Liver (tissue), 8 donors: ENCODE measurements at regions not wholly inside any gene's neighbourhood (a gene's known extent, or its start where the extent isn't known, plus 50 kb on each side); places are given as distances from the start of the nearest gene placed in this dataset.

Experiments
- DNase-seq: peaks from one replicate; pipeline ENCODE4 v3.0.0-alpha.2; 2017; ENCODE audit warnings: low spot score
- H3K27ac ChIP-seq, 2 donors: one replicate each; pipeline ENCODE4 v1.7.0; 2013; ENCODE audit warnings: inconsistent platforms in 2 of 2, low read length in 2 of 2, control low read depth in 1 of 2, low read depth in 1 of 2, mild to moderate bottlenecking in 1 of 2
- H3K27me3 ChIP-seq, 4 donors: one replicate each; pipeline versions ENCODE4 v1.6.1 to v1.7.0; 2013; ENCODE audit warnings: low read length in 3 of 4, inconsistent platforms in 1 of 4, mild to moderate bottlenecking in 1 of 4, moderate library complexity in 1 of 4; ENCODE audit not compliant: control insufficient read depth in 4 of 4, insufficient read depth in 4 of 4
- H3K36me3 ChIP-seq, 4 donors: one replicate each; pipeline versions ENCODE4 v1.6.1 to v1.7.0; 2013; ENCODE audit warnings: low read length in 3 of 4, mild to moderate bottlenecking in 3 of 4, low read depth in 1 of 4, moderate library complexity in 1 of 4; ENCODE audit not compliant: control insufficient read depth in 4 of 4, insufficient read depth in 3 of 4
- H3K4me1 ChIP-seq, 4 donors: one replicate each; pipeline versions ENCODE4 v1.6.1 to v1.7.0; 2013; ENCODE audit warnings: low read length in 3 of 4, mild to moderate bottlenecking in 3 of 4, moderate library complexity in 1 of 4; ENCODE audit not compliant: control insufficient read depth in 4 of 4, insufficient read depth in 4 of 4
- H3K4me3 ChIP-seq, 3 donors: one replicate each; pipeline versions ENCODE4 v1.6.1 to v1.7.0; 2013; ENCODE audit warnings: low read length in 3 of 3, control low read depth in 1 of 3, low read depth in 1 of 3, mild to moderate bottlenecking in 1 of 3
- H3K9ac ChIP-seq, 2 donors: one replicate each; pipeline ENCODE4 v1.7.0; 2013; ENCODE audit warnings: low read length in 2 of 2, mild to moderate bottlenecking in 2 of 2, moderate library complexity in 2 of 2, control low read depth in 1 of 2, low read depth in 1 of 2
- H3K9me3 ChIP-seq, 4 donors: one replicate each; pipeline versions ENCODE4 v1.6.1 to v1.7.0; 2013; ENCODE audit warnings: low read length in 3 of 4; ENCODE audit not compliant: control insufficient read depth in 4 of 4
- FOXA1 ChIP-seq: IDR thresholded peaks from 2 replicates; pipeline ENCODE4 v1.6.1; 2016; ENCODE audit warnings: antibody characterized with exemption
- FOXA2 ChIP-seq: IDR thresholded peaks from 2 replicates; pipeline ENCODE4 v1.6.1; 2016; ENCODE audit warnings: antibody characterized with exemption
- GABPA ChIP-seq, 2 donors: IDR thresholded peaks in 1 of 2; conservative IDR thresholded peaks in 1 of 2; 2 replicates each; pipeline ENCODE4 v1.6.1; 2016; ENCODE audit warnings: antibody characterized with exemption in 2 of 2, mild to moderate bottlenecking in 1 of 2, moderate library complexity in 1 of 2
- HNF4A ChIP-seq, 2 donors: conservative IDR thresholded peaks; 2 replicates each; pipeline ENCODE4 v1.6.1; 2016; ENCODE audit warnings: antibody characterized with exemption in 2 of 2, mild to moderate bottlenecking in 2 of 2
- HNF4G ChIP-seq: IDR thresholded peaks from 2 replicates; pipeline ENCODE4 v1.6.1; 2016; ENCODE audit warnings: antibody characterized with exemption
- JUND ChIP-seq, 2 donors: IDR thresholded peaks; 2 replicates each; pipeline ENCODE4 v1.6.1; 2016; ENCODE audit warnings: antibody characterized with exemption in 2 of 2
- NR2F2 ChIP-seq: IDR thresholded peaks from 2 replicates; pipeline ENCODE4 v1.6.1; 2016; ENCODE audit warnings: antibody characterized with exemption
- RAD21 ChIP-seq, 2 donors: IDR thresholded peaks; 2 replicates each; pipeline ENCODE4 v1.6.1; 2016; ENCODE audit warnings: antibody characterized with exemption in 2 of 2, mild to moderate bottlenecking in 2 of 2
- RXRA ChIP-seq, 2 donors: IDR thresholded peaks; 2 replicates each; pipeline ENCODE4 v1.6.1; 2017 to 2018; ENCODE audit warnings: antibody characterized with exemption in 2 of 2, mild to moderate bottlenecking in 1 of 2
- SP1 ChIP-seq: IDR thresholded peaks from 2 replicates; pipeline ENCODE4 v1.6.1; 2018; ENCODE audit warnings: antibody characterized with exemption, mild to moderate bottlenecking
- TAF1 ChIP-seq: conservative IDR thresholded peaks from 2 replicates; pipeline ENCODE4 v1.6.1; 2016; ENCODE audit warnings: antibody characterized with exemption, mild to moderate bottlenecking
- YY1 ChIP-seq: IDR thresholded peaks from 2 replicates; pipeline ENCODE4 v1.6.1; 2016; ENCODE audit warnings: antibody characterized with exemption, mild to moderate bottlenecking
- WGBS: extraction: QIAGEN DNeasy Blood & Tissue Kit; methylation state at CpG from one replicate; pipeline ENCODE4 v1.1.7; 2013; 5-methylcytosine and 5-hydroxymethylcytosine counted together
- TF ChIP-seq, protein P1 (sequence below): fragments of 150-350 bp; IDR thresholded peaks from 2 replicates; pipeline ENCODE4 v1.5.1; 2017; ENCODE audit warnings: improper control_type of control experiment, low read depth, low read length; ENCODE audit not compliant: missing input control
- TF ChIP-seq, protein P2 (sequence below): IDR thresholded peaks from 2 replicates; pipeline ENCODE4 v1.6.1; 2016; ENCODE audit warnings: antibody characterized with exemption
- TF ChIP-seq, protein P3 (sequence below): IDR thresholded peaks from 2 replicates; pipeline ENCODE4 v1.6.1; 2016; ENCODE audit warnings: antibody characterized with exemption
- TF ChIP-seq, protein P4 (sequence below): IDR thresholded peaks from 2 replicates; pipeline ENCODE4 v1.6.1; 2016; ENCODE audit warnings: antibody characterized with exemption, mild to moderate bottlenecking
- TF ChIP-seq, protein P5 (sequence below): IDR thresholded peaks from 2 replicates; pipeline ENCODE4 v1.6.1; 2016; ENCODE audit warnings: antibody characterized with exemption
- donor health status: healthy.
- donor health status: healthy.
- donor health status: healthy.
- donor health status: healthy.
- donor health status: healthy.

DNA sequence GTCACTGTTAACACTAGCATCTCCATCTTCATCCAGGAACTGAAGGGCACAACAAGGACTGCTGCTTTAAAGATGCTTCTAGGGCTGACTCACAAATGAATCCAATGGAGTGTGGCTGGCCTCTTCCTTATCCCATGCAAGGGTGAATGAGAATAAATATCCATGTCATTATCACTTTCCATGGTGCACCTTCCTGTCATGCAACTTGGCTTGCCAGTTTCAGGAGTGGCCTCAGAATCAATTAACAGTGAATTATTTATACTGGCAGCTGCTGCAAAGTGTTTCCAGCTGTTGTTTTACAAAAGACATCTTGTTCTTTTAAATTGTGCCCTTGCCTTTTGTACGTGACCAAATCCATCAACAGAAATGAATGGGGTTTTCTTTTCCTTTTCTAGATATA, 499.3 kb upstream of the TMEM132C start:
- peaks cover 0 to 5% (median 3%) of the 10 kb centered on the region in 4 donors for H3K9me3 ChIP-seq
- no peak overlapping the region for H3K4me3 ChIP-seq
- no peaks in the 10 kb centered on the region for H3K36me3 ChIP-seq
- peaks cover 0 to 3% (median 0%) of the 10 kb centered on the region in 4 donors for H3K27me3 ChIP-seq
- WGBS, result 50% methylated on average over 1 of the region's 1 CpG
- no peak overlapping the region for H3K9ac ChIP-seq
- H3K27ac ChIP-seq, result no peak overlapping the region
- TF ChIP-seq JUND (IDR thresholded peaks at IDR 0.05) (no peak), HNF4G (no peak), TAF1 (no peak), SP1 (no peak), FOXA1 (no peak), RXRA (IDR thresholded peaks at IDR 0.05) (no peak), NR2F2 (no peak), RAD21 (IDR thresholded peaks at IDR 0.05) (no peak), FOXA2 (no peak), GABPA (IDR thresholded peaks at IDR 0.05 in 1 of 2, conservative IDR thresholded peaks at IDR 0.05 in 1 of 2) (no peak)
- TF ChIP-seq, protein P1, sequence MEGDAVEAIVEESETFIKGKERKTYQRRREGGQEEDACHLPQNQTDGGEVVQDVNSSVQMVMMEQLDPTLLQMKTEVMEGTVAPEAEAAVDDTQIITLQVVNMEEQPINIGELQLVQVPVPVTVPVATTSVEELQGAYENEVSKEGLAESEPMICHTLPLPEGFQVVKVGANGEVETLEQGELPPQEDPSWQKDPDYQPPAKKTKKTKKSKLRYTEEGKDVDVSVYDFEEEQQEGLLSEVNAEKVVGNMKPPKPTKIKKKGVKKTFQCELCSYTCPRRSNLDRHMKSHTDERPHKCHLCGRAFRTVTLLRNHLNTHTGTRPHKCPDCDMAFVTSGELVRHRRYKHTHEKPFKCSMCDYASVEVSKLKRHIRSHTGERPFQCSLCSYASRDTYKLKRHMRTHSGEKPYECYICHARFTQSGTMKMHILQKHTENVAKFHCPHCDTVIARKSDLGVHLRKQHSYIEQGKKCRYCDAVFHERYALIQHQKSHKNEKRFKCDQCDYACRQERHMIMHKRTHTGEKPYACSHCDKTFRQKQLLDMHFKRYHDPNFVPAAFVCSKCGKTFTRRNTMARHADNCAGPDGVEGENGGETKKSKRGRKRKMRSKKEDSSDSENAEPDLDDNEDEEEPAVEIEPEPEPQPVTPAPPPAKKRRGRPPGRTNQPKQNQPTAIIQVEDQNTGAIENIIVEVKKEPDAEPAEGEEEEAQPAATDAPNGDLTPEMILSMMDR, result no peak
- TF ChIP-seq, protein P2, sequence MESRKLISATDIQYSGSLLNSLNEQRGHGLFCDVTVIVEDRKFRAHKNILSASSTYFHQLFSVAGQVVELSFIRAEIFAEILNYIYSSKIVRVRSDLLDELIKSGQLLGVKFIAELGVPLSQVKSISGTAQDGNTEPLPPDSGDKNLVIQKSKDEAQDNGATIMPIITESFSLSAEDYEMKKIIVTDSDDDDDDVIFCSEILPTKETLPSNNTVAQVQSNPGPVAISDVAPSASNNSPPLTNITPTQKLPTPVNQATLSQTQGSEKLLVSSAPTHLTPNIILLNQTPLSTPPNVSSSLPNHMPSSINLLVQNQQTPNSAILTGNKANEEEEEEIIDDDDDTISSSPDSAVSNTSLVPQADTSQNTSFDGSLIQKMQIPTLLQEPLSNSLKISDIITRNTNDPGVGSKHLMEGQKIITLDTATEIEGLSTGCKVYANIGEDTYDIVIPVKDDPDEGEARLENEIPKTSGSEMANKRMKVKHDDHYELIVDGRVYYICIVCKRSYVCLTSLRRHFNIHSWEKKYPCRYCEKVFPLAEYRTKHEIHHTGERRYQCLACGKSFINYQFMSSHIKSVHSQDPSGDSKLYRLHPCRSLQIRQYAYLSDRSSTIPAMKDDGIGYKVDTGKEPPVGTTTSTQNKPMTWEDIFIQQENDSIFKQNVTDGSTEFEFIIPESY, result no peak
- TF ChIP-seq, protein P3, sequence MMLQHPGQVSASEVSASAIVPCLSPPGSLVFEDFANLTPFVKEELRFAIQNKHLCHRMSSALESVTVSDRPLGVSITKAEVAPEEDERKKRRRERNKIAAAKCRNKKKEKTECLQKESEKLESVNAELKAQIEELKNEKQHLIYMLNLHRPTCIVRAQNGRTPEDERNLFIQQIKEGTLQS, result no peak
- TF ChIP-seq, protein P4, sequence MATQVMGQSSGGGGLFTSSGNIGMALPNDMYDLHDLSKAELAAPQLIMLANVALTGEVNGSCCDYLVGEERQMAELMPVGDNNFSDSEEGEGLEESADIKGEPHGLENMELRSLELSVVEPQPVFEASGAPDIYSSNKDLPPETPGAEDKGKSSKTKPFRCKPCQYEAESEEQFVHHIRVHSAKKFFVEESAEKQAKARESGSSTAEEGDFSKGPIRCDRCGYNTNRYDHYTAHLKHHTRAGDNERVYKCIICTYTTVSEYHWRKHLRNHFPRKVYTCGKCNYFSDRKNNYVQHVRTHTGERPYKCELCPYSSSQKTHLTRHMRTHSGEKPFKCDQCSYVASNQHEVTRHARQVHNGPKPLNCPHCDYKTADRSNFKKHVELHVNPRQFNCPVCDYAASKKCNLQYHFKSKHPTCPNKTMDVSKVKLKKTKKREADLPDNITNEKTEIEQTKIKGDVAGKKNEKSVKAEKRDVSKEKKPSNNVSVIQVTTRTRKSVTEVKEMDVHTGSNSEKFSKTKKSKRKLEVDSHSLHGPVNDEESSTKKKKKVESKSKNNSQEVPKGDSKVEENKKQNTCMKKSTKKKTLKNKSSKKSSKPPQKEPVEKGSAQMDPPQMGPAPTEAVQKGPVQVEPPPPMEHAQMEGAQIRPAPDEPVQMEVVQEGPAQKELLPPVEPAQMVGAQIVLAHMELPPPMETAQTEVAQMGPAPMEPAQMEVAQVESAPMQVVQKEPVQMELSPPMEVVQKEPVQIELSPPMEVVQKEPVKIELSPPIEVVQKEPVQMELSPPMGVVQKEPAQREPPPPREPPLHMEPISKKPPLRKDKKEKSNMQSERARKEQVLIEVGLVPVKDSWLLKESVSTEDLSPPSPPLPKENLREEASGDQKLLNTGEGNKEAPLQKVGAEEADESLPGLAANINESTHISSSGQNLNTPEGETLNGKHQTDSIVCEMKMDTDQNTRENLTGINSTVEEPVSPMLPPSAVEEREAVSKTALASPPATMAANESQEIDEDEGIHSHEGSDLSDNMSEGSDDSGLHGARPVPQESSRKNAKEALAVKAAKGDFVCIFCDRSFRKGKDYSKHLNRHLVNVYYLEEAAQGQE, result no peak
- no peaks in the 10 kb centered on the region for H3K4me1 ChIP-seq
- no peak for DNase-seq

DNA sequence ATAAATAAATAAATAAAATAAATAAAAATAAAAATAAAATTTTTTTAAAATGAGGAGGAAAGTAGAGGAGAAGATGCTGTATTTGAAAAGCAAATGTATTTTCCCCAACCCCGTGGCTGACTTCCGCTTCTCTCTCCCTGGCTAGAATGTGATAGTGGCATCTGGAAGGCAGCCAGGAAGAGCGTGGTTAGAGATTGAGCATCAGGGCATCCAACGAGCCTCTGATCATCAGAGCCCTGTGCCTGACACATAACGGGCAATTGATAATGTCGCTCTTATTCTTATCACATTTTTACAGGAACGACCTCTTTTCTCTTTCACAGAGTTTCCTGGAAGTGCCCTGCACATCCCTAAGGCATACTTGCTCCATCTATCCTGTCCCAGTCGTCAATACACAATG, 496.9 kb upstream of the TMEM132C start:
- no peaks in the 10 kb centered on the region for H3K9me3 ChIP-seq
- no peak overlapping the region for H3K27ac ChIP-seq
- no peaks in the 10 kb centered on the region for H3K4me1 ChIP-seq
- peaks cover 0 to 3% (median 0%) of the 10 kb centered on the region in 4 donors for H3K27me3 ChIP-seq
- H3K4me3 ChIP-seq, result no peak overlapping the region
- H3K9ac ChIP-seq, result no peak overlapping the region
- DNase-seq, result no peak
- H3K36me3 ChIP-seq, result no peaks in the 10 kb centered on the region
- 66% methylated on average over 8 of the region's 8 CpGs for WGBS
- TF ChIP-seq, protein P4, result no peak
- TF ChIP-seq GABPA (IDR thresholded peaks at IDR 0.05 in 1 of 2, conservative IDR thresholded peaks at IDR 0.05 in 1 of 2) (no peak), HNF4A (conservative IDR thresholded peaks at IDR 0.05) (no peak), HNF4G (no peak), YY1 (no peak), RAD21 (IDR thresholded peaks at IDR 0.05) (no peak), FOXA2 (no peak), FOXA1 (no peak), NR2F2 (no peak)
- TF ChIP-seq, protein P3, result no peak
- TF ChIP-seq, protein P5, sequence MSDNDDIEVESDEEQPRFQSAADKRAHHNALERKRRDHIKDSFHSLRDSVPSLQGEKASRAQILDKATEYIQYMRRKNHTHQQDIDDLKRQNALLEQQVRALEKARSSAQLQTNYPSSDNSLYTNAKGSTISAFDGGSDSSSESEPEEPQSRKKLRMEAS, result no peak
- TF ChIP-seq, protein P1, result no peak
